Endodermal cell (in vitro differentiated cells): ENCODE measurements at regions not wholly inside any gene's neighbourhood (a gene's known extent, or its start where the extent isn't known, plus 50 kb on each side); places are given as distances from the start of the nearest gene placed in this dataset.

Experiments
- DNase-seq: peaks from one replicate; pipeline ENCODE4 v3.0.0-alpha.2; 2017
- H3K27ac ChIP-seq: 2 replicates; pipeline ENCODE4 v1.5.1; 2013; ENCODE audit warnings: mild to moderate bottlenecking, low read depth, low read length, moderate library complexity
- H3K27me3 ChIP-seq: 2 replicates; pipeline ENCODE4 v1.6.1; 2013; ENCODE audit warnings: mild to moderate bottlenecking, low read length, moderate library complexity; ENCODE audit not compliant: insufficient read depth, control insufficient read depth, poor library complexity, severe bottlenecking
- H3K36me3 ChIP-seq: 2 replicates; pipeline ENCODE4 v1.7.0; 2013; ENCODE audit warnings: mild to moderate bottlenecking, low read length, moderate library complexity; ENCODE audit not compliant: control insufficient read depth, insufficient read depth
- H3K4me1 ChIP-seq: one replicate; pipeline ENCODE4 v1.7.0; 2013; ENCODE audit warnings: low read length; ENCODE audit not compliant: control insufficient read depth, insufficient read depth
- H3K4me3 ChIP-seq: 2 replicates; pipeline ENCODE4 v1.5.1; 2013; ENCODE audit warnings: mild to moderate bottlenecking, low read length, moderate library complexity
- H3K9ac ChIP-seq: 2 replicates; pipeline ENCODE4 v1.6.1; 2013; ENCODE audit warnings: mild to moderate bottlenecking, low read length, moderate library complexity; ENCODE audit not compliant: poor library complexity, severe bottlenecking; ENCODE audit errors: extremely low read depth
- H3K9me3 ChIP-seq: 2 replicates; pipeline ENCODE4 v1.6.1; 2013; ENCODE audit warnings: mild to moderate bottlenecking, low read length, moderate library complexity; ENCODE audit not compliant: control insufficient read depth
- H3K27ac Mint-ChIP-seq: 2 replicates; pipeline ENCODE4 v1.8.0; 2020; ENCODE audit warnings: mixed read lengths
- H3K27me3 Mint-ChIP-seq: 2 replicates; pipeline ENCODE4 v1.8.0; 2021; ENCODE audit warnings: mild to moderate bottlenecking, mixed read lengths; ENCODE audit not compliant: insufficient read depth
- H3K36me3 Mint-ChIP-seq: 2 replicates; pipeline ENCODE4 v1.8.0; 2020; ENCODE audit warnings: low read depth, mixed read lengths
- H3K4me1 Mint-ChIP-seq: 2 replicates; pipeline ENCODE4 v1.8.0; 2020; ENCODE audit warnings: mixed read lengths
- H3K4me3 Mint-ChIP-seq: 2 replicates; pipeline ENCODE4 v1.8.0; 2020; ENCODE audit warnings: mild to moderate bottlenecking, moderate library complexity, mixed read lengths
- H3K9me3 Mint-ChIP-seq: 2 replicates; pipeline ENCODE4 v1.8.0; 2020; ENCODE audit warnings: mild to moderate bottlenecking, mixed read lengths
- WGBS, 2 experiments: methylation state at CpG; one replicate each; pipeline versions ENCODE4 v1.1.5 to v1.1.7; 2013; ENCODE audit warnings: missing lambda C conversion rate in 2 of 2, mixed read lengths in 1 of 2; ENCODE audit not compliant: insufficient coverage in 1 of 2, insufficient read length in 1 of 2; 5-methylcytosine and 5-hydroxymethylcytosine counted together
- TF ChIP-seq, protein P1 (sequence below): fragments of 200-600 bp; sonication (generic); conservative IDR thresholded peaks from 2 replicates; pipeline ENCODE4 v1.5.0; 2021; ENCODE audit warnings: antibody characterized with exemption, mild to moderate bottlenecking

DNA sequence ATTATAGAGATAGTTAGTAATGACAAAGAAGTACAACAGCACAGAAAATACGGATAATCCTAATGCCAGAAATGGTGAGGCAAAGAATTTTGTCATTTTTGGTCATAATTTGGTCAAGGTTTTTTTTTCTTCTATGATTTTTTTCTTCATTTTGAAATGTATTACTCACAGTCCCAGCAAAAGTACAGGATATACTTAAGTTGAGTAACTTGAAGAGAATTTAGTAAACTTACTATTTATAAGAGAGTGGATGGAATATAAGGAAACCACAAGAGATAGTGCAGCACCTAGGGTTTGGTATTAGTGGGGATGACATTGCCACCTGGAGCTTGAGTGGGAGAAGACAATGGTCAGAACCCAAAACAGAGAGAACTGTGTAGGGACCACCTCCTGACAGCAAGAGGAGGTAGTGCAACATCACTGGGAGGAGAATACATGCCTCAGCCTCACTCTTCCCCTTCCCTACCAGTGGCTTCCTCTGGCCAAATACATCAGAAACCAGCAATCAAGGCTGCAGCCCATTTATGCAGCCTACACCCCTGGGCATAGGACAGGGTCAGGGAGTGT, 434.5 kb upstream of the TRPC7 start:
- TF ChIP-seq, protein P1, sequence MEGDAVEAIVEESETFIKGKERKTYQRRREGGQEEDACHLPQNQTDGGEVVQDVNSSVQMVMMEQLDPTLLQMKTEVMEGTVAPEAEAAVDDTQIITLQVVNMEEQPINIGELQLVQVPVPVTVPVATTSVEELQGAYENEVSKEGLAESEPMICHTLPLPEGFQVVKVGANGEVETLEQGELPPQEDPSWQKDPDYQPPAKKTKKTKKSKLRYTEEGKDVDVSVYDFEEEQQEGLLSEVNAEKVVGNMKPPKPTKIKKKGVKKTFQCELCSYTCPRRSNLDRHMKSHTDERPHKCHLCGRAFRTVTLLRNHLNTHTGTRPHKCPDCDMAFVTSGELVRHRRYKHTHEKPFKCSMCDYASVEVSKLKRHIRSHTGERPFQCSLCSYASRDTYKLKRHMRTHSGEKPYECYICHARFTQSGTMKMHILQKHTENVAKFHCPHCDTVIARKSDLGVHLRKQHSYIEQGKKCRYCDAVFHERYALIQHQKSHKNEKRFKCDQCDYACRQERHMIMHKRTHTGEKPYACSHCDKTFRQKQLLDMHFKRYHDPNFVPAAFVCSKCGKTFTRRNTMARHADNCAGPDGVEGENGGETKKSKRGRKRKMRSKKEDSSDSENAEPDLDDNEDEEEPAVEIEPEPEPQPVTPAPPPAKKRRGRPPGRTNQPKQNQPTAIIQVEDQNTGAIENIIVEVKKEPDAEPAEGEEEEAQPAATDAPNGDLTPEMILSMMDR: peak; percentile 57
- no peaks in the 10 kb centered on the region for H3K9me3 ChIP-seq
- H3K27me3 ChIP-seq: no peaks in the 10 kb centered on the region
- no peaks in the 10 kb centered on the region for H3K36me3 Mint-ChIP-seq
- H3K4me3 ChIP-seq: no peak overlapping the region
- H3K4me3 Mint-ChIP-seq: no peak overlapping the region
- DNase-seq: peak; percentile 53
- H3K27me3 Mint-ChIP-seq: no peaks in the 10 kb centered on the region
- H3K9me3 Mint-ChIP-seq: no peaks in the 10 kb centered on the region
- no peak overlapping the region for H3K27ac ChIP-seq
- H3K9ac ChIP-seq: no peak overlapping the region
- H3K36me3 ChIP-seq: no peaks in the 10 kb centered on the region
- H3K27ac Mint-ChIP-seq: no peak overlapping the region
- H3K4me1 Mint-ChIP-seq: no peaks in the 10 kb centered on the region
- 71 to 80% methylated on average over 1 of the region's 1 CpG for WGBS, 2 experiments
- no peaks in the 10 kb centered on the region for H3K4me1 ChIP-seq

DNA sequence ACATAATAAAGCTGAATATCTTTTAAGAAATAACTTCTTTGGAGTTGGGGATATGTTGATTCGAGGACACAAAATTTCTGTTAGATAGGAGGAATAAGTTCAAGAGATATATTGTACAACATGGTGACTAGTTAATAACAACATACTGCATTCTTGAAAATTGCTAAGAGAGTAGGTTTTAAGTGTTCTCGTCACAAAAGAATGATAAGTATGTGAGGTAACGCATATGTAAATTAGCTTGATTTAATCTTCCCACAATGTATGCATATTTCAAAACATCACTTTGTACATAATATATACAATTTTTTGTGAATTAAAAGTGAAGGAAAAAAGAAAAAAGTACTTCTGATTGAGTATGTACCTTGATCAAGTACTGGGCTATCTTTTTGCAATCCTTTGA, 428.0 kb upstream of the TRPC7 start:
- Histone ChIP-seq H3K9me3 (peaks cover 13% of the 10 kb centered on the region), H3K36me3 (no peaks in the 10 kb centered on the region), H3K27me3 (no peaks in the 10 kb centered on the region), H3K9ac (no peak overlapping the region), H3K27ac (no peak overlapping the region), H3K4me1 (no peaks in the 10 kb centered on the region), H3K4me3 (no peak overlapping the region)
- TF ChIP-seq, protein P1: no peak
- no peak for DNase-seq
- WGBS, 2 experiments: 82% methylated on average over 2 of the region's 3 CpGs; no CpG with 5 or more reads in 1 of the 2 experiments
- Mint-ChIP-seq H3K4me1 (no peaks in the 10 kb centered on the region), H3K4me3 (no peak overlapping the region), H3K36me3 (peaks cover 3% of the 10 kb centered on the region), H3K9me3 (peaks cover 11% of the 10 kb centered on the region), H3K27ac (no peak overlapping the region), H3K27me3 (no peaks in the 10 kb centered on the region)

DNA sequence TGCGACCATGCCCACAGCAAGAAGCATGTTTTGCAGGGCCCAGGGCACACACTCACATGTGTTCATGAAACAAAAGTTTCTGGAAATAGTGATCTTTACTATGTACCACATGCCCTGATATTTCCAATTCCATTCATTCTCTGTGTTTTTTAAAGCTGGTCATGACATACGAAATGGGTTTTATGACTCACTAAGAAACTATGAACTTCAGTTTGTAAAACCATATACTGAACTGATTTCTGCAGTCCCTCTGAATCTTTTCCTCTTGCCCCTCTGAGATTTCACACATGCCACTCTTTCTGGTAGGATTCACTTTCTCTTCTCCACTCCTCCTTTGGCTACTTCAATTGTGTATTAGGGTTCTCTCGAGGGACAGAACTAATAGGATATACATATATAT, 416.1 kb upstream of the TRPC7 start:
- TF ChIP-seq, protein P1: no peak
- DNase-seq: no peak
- no peaks in the 10 kb centered on the region for H3K9me3 ChIP-seq
- H3K4me1 Mint-ChIP-seq: no peaks in the 10 kb centered on the region
- 93 to 95% methylated on average over 2 of the region's 3 CpGs for WGBS, 2 experiments
- H3K27me3 ChIP-seq: no peaks in the 10 kb centered on the region
- no peak overlapping the region for H3K9ac ChIP-seq
- no peak overlapping the region for H3K27ac ChIP-seq
- H3K27ac Mint-ChIP-seq: no peak overlapping the region
- H3K9me3 Mint-ChIP-seq: no peaks in the 10 kb centered on the region
- H3K4me1 ChIP-seq: no peaks in the 10 kb centered on the region
- H3K27me3 Mint-ChIP-seq: no peaks in the 10 kb centered on the region
- no peak overlapping the region for H3K4me3 ChIP-seq
- H3K4me3 Mint-ChIP-seq: no peak overlapping the region
- H3K36me3 ChIP-seq: no peaks in the 10 kb centered on the region
- no peaks in the 10 kb centered on the region for H3K36me3 Mint-ChIP-seq
